ENCODE measurements at regions not wholly inside any gene's neighbourhood (a gene's known extent, or its start where the extent isn't known, plus 50 kb on each side); places are given as distances from the start of the nearest gene placed in this dataset.
A peak's percentile ranks its signal among the peaks of the same experiment; 100 is the strongest.

DNA sequence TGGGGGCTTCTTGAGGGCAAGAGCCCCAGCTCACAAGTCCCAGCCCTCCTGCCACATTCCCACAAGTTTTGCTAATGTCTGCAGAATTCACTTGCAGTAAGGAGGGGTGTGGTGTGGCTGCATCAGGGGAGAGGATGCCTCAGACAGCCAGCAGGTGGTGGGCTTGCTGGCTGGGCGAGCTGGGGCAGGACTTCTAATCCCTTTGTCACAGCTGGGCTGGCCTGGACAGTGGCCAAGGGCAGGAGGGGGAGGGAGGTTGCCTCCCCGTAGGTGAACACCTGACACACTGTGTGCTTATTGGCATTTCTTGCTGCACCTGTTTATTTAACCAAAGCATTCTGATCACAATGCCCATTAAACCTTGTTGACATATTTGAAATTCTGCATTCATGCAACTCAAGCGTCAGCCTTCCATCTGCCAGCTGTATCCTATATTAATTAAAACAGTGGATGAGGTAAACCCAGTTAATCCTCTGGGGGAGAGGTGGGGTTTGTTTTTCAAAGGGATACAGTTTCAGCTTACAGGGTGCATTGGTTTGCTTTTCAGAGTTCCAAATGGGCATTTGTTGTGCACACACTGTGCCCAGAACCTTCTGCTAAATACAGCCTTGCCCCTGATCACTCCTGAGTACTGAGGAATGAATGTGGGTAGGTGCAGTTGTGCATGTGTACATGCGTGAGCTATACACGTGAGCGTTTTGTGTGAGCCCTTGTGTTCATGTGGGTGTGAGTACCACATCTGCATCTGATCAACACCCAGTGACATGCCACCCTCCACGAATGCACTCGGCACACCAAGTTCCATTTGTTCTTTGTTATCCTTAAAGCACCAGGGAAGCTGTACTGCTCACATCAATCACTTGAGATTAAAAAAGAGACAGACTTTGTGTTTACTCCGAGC is 268.7 kb downstream of the XXYLT1 start:
- no peaks in the 10 kb centered on the region for H3K9me3 Mint-ChIP-seq
- H3K27ac Mint-ChIP-seq, result no peak overlapping the region
- peaks cover 18% of the 10 kb centered on the region for H3K4me1 ChIP-seq (ENCODE audit: control insufficient read depth, insufficient read depth, low read length)
- intact Hi-C loops (cut with micrococcal nuclease), result loop anchor here (10.0 kb wide), 1 partner anchor 263 kb away; no protein-coding TSS in a partner anchor
- H3K9me3 ChIP-seq (ENCODE audit: control insufficient read depth, insufficient read depth, low read length), result no peaks in the 10 kb centered on the region
- DNase-seq, result peak in 1 of 2 donors; percentile 41
- H3K4me3 Mint-ChIP-seq, result no peak overlapping the region
- no peaks in the 10 kb centered on the region for H3K4me1 Mint-ChIP-seq
- no peaks in the 10 kb centered on the region for H3K27me3 ChIP-seq (ENCODE audit: control insufficient read depth, insufficient read depth, low read length)
- H3K36me3 ChIP-seq (ENCODE audit: control insufficient read depth, insufficient read depth, low read length), result no peaks in the 10 kb centered on the region
- no peak overlapping the region for H3K4me3 ChIP-seq (ENCODE audit: low read length)
- no peak overlapping the region for H3K27ac ChIP-seq (ENCODE audit: low read length)
- WGBS (ENCODE audit: insufficient coverage), result 57% methylated on average over 8 of the region's 9 CpGs
- TF ChIP-seq, protein P1, sequence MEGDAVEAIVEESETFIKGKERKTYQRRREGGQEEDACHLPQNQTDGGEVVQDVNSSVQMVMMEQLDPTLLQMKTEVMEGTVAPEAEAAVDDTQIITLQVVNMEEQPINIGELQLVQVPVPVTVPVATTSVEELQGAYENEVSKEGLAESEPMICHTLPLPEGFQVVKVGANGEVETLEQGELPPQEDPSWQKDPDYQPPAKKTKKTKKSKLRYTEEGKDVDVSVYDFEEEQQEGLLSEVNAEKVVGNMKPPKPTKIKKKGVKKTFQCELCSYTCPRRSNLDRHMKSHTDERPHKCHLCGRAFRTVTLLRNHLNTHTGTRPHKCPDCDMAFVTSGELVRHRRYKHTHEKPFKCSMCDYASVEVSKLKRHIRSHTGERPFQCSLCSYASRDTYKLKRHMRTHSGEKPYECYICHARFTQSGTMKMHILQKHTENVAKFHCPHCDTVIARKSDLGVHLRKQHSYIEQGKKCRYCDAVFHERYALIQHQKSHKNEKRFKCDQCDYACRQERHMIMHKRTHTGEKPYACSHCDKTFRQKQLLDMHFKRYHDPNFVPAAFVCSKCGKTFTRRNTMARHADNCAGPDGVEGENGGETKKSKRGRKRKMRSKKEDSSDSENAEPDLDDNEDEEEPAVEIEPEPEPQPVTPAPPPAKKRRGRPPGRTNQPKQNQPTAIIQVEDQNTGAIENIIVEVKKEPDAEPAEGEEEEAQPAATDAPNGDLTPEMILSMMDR (IDR thresholded peaks at IDR 0.05), result no peak
- H3K36me3 Mint-ChIP-seq, result no peaks in the 10 kb centered on the region
- peaks cover 7 to 12% of the 10 kb centered on the region in 2 donors for H3K27me3 Mint-ChIP-seq (ENCODE audit: low read depth in 2 of 2)
- ATAC-seq, result peak in 1 of 3 donors; percentile 68

DNA sequence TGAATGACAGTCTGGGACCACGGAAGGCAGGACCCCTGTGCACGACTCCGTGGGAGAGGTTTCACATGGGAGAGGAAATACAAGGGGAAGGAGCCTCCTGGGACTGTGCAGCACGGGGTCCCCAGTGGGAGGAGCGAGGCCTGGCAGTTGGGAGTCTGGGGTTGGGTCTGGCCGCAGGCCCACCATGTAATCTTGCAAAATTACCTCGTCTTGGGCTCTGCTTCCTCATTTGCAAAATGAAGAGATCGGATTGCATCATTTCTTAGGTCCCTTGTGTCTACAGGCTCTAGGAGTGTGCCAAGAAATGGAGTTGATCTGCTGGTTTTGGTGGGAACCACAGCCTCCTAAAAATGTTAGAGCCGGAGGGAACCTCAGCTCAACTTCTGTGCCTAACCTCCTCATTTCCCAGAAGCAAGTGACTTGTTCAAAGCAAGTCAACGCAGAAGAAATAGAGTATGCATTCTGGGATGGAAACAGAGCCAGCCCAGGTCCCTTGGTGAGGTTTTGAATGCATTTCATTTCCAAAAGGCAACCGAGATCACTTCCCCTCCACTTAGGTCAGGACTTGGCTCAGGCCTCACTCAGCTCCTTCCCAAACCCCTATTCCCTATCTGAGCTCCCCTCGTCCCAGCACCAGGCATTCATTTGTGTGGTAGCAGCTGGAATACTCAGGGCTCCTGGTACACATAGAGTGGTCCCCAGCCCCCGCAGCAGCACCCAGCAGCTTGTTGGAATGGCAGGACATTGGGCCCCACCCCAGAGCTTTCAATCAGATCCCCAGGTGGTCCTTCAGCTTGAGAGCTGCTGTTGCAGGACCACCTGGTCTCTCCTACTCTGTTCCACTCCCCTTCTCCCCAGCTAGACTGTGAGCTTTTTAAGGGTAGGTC is 267.7 kb downstream of the XXYLT1 start:
- WGBS (ENCODE audit: insufficient coverage), result 47% methylated on average over 13 of the region's 13 CpGs
- H3K9me3 ChIP-seq (ENCODE audit: control insufficient read depth, insufficient read depth, low read length), result no peaks in the 10 kb centered on the region
- H3K36me3 ChIP-seq (ENCODE audit: control insufficient read depth, insufficient read depth, low read length), result no peaks in the 10 kb centered on the region
- Mint-ChIP-seq H3K27ac (no peak overlapping the region), H3K27me3 (ENCODE audit: low read depth in 2 of 2) (peaks cover 7 to 12% of the 10 kb centered on the region in 2 donors), H3K4me1 (no peaks in the 10 kb centered on the region), H3K36me3 (no peaks in the 10 kb centered on the region), H3K4me3 (no peak overlapping the region), H3K9me3 (no peaks in the 10 kb centered on the region)
- TF ChIP-seq, protein P1 (IDR thresholded peaks at IDR 0.05), result no peak
- H3K4me1 ChIP-seq (ENCODE audit: control insufficient read depth, insufficient read depth, low read length), result peaks cover 19% of the 10 kb centered on the region
- H3K4me3 ChIP-seq (ENCODE audit: low read length), result no peak overlapping the region
- DNase-seq, result no peak
- peak in 1 of 3 donors; percentile 51 for ATAC-seq
- intact Hi-C loops (cut with micrococcal nuclease), result loop anchor here (10.0 kb wide), 1 partner anchor 262 kb away; no protein-coding TSS in a partner anchor
- H3K27me3 ChIP-seq (ENCODE audit: control insufficient read depth, insufficient read depth, low read length), result no peaks in the 10 kb centered on the region
- H3K27ac ChIP-seq (ENCODE audit: low read length), result no peak overlapping the region

DNA sequence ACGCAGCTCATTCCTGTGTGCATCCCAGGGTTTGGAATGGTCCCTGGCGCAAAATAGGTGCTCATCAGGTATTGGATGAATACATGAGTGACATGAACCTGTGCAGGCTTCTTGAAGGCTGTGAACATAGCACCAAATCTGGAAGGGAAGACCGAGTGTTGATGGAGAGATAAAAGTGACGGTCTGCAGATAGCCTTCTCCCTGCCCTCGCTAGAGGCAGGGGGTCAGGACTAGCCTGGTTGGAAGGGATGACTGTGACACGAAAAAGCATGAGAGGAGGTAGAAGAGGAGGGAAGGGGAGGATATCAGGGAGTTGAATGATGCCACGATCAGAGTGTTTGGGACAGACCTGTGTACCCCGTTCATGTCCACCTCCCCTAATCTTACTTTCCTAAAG is 267.1 kb downstream of the XXYLT1 start:
- Mint-ChIP-seq H3K9me3 (no peaks in the 10 kb centered on the region), H3K4me3 (no peak overlapping the region), H3K4me1 (no peaks in the 10 kb centered on the region), H3K27me3 (ENCODE audit: low read depth in 2 of 2) (peaks cover 6 to 12% of the 10 kb centered on the region in 2 donors), H3K36me3 (no peaks in the 10 kb centered on the region), H3K27ac (no peak overlapping the region)
- H3K4me1 ChIP-seq (ENCODE audit: control insufficient read depth, insufficient read depth, low read length), result peaks cover 19% of the 10 kb centered on the region
- WGBS (ENCODE audit: insufficient coverage), result 85% methylated on average over 7 of the region's 8 CpGs
- TF ChIP-seq, protein P1 (IDR thresholded peaks at IDR 0.05), result no peak
- H3K27ac ChIP-seq (ENCODE audit: low read length), result no peak overlapping the region
- intact Hi-C loops (cut with micrococcal nuclease), result loop anchor here (10.0 kb wide), 1 partner anchor 261 kb away; no protein-coding TSS in a partner anchor
- no peak overlapping the region for H3K4me3 ChIP-seq (ENCODE audit: low read length)
- DNase-seq (no peak), ATAC-seq (no peak)
- H3K9me3 ChIP-seq (ENCODE audit: control insufficient read depth, insufficient read depth, low read length), result no peaks in the 10 kb centered on the region
- no peaks in the 10 kb centered on the region for H3K36me3 ChIP-seq (ENCODE audit: control insufficient read depth, insufficient read depth, low read length)
- H3K27me3 ChIP-seq (ENCODE audit: control insufficient read depth, insufficient read depth, low read length), result no peaks in the 10 kb centered on the region
